Mesenchymal stem cell (in vitro differentiated cells and primary cell): ENCODE measurements at regions not wholly inside any gene's neighbourhood (a gene's known extent, or its start where the extent isn't known, plus 50 kb on each side); places are given as distances from the start of the nearest gene placed in this dataset.

Source experiments
- DNase-seq: peaks from one replicate; pipeline ENCODE4 v3.0.0-alpha.2; 2013
- H2AFZ ChIP-seq: one replicate; pipeline ENCODE4 v1.6.1; 2013; ENCODE audit warnings: low read depth, mild to moderate bottlenecking, control low read depth, inconsistent platforms, low read length, moderate library complexity
- H2AK5ac ChIP-seq: 2 replicates; pipeline ENCODE4 v1.6.1; 2013; ENCODE audit warnings: low read length, moderate library complexity, mild to moderate bottlenecking, inconsistent platforms; ENCODE audit not compliant: severe bottlenecking
- H2BK120ac ChIP-seq: one replicate; pipeline ENCODE4 v1.6.1; 2013; ENCODE audit warnings: low read depth, mild to moderate bottlenecking, inconsistent platforms, low read length, moderate library complexity
- H2BK12ac ChIP-seq, 2 experiments: one replicate each; pipeline ENCODE4 v1.6.1; 2013; ENCODE audit warnings: inconsistent platforms in 2 of 2, low read length in 2 of 2, mild to moderate bottlenecking in 2 of 2, moderate library complexity in 2 of 2, control low read depth in 1 of 2
- H2BK15ac ChIP-seq: one replicate; pipeline ENCODE4 v1.6.1; 2013; ENCODE audit warnings: mild to moderate bottlenecking, low read depth, inconsistent platforms; ENCODE audit not compliant: poor library complexity, severe bottlenecking
- H2BK5ac ChIP-seq: 2 replicates; pipeline ENCODE4 v1.6.1; 2013; ENCODE audit warnings: low read depth, mild to moderate bottlenecking, low read length, control low read depth, inconsistent platforms; ENCODE audit not compliant: poor library complexity, severe bottlenecking
- H3K14ac ChIP-seq, 2 experiments: one replicate each; pipeline ENCODE4 v1.6.1; 2013; ENCODE audit warnings: inconsistent platforms in 2 of 2, low read length in 2 of 2, control low read depth in 1 of 2, mild to moderate bottlenecking in 1 of 2, moderate library complexity in 1 of 2
- H3K18ac ChIP-seq, 2 experiments: one replicate each; pipeline ENCODE4 v1.6.1; 2013; ENCODE audit warnings: inconsistent platforms in 2 of 2, low read length in 2 of 2, control low read depth in 1 of 2, low read depth in 1 of 2, mild to moderate bottlenecking in 1 of 2
- H3K23ac ChIP-seq, 2 experiments: one replicate each; pipeline ENCODE4 v1.6.1; 2013; ENCODE audit warnings: inconsistent platforms in 2 of 2, low read length in 2 of 2, mild to moderate bottlenecking in 2 of 2, moderate library complexity in 2 of 2, control low read depth in 1 of 2
- H3K27ac ChIP-seq: 2 replicates; pipeline ENCODE4 v1.5.1; 2013; ENCODE audit warnings: mild to moderate bottlenecking, moderate library complexity, low read length, control low read depth, inconsistent platforms; ENCODE audit not compliant: poor library complexity, severe bottlenecking
- H3K27me3 ChIP-seq, 2 experiments: 2 replicates each; pipeline versions ENCODE4 v1.6.1 to v1.7.0; 2013; ENCODE audit warnings: low read length in 2 of 2, mild to moderate bottlenecking in 2 of 2, moderate library complexity in 2 of 2, control low read depth in 1 of 2, inconsistent platforms in 1 of 2; ENCODE audit not compliant: control insufficient read depth in 1 of 2, insufficient read depth in 1 of 2
- H3K36me3 ChIP-seq, 2 experiments: 2 replicates each; pipeline versions ENCODE4 v1.6.1 to v1.7.0; 2013; ENCODE audit warnings: low read length in 2 of 2, control low read depth in 1 of 2, inconsistent platforms in 1 of 2, low read depth in 1 of 2, mild to moderate bottlenecking in 1 of 2; ENCODE audit not compliant: insufficient read depth in 2 of 2, control insufficient read depth in 1 of 2
- H3K4ac ChIP-seq, 2 experiments: one replicate each; pipeline ENCODE4 v1.6.1; 2013; ENCODE audit warnings: inconsistent platforms in 2 of 2, low read length in 2 of 2, mild to moderate bottlenecking in 2 of 2, moderate library complexity in 2 of 2, control low read depth in 1 of 2, low read depth in 1 of 2
- H3K4me1 ChIP-seq: 2 replicates; pipeline ENCODE4 v1.6.1; 2013; ENCODE audit warnings: low read depth, low read length, control low read depth; ENCODE audit not compliant: control insufficient read depth, insufficient read depth
- H3K4me2 ChIP-seq: 2 replicates; pipeline ENCODE4 v1.6.1; 2013; ENCODE audit warnings: low read length, mild to moderate bottlenecking, inconsistent platforms; ENCODE audit not compliant: poor library complexity, severe bottlenecking
- H3K4me3 ChIP-seq, 2 experiments: 2 replicates each; pipeline versions ENCODE4 v1.5.1 to v1.7.0; 2013; ENCODE audit warnings: low read length in 2 of 2, mild to moderate bottlenecking in 2 of 2, control low read depth in 1 of 2, low read depth in 1 of 2; ENCODE audit not compliant: insufficient read depth in 1 of 2
- H3K79me1 ChIP-seq: replicated peaks from 2 replicates; pipeline ENCODE4 v1.6.1; 2013; ENCODE audit warnings: mild to moderate bottlenecking, control low read depth, low read length, inconsistent platforms; ENCODE audit not compliant: poor library complexity, severe bottlenecking
- H3K9ac ChIP-seq: 2 replicates; pipeline ENCODE4 v1.7.0; 2013; ENCODE audit warnings: mild to moderate bottlenecking, low read length, moderate library complexity
- H3K9me3 ChIP-seq: 2 replicates; pipeline ENCODE4 v1.7.0; 2013; ENCODE audit warnings: mild to moderate bottlenecking, low read length; ENCODE audit not compliant: control insufficient read depth
- H4K8ac ChIP-seq: one replicate; pipeline ENCODE4 v1.6.1; 2013; ENCODE audit warnings: inconsistent platforms, mild to moderate bottlenecking, low read length, moderate library complexity
- H4K91ac ChIP-seq: one replicate; pipeline ENCODE4 v1.6.1; 2013; ENCODE audit warnings: mild to moderate bottlenecking, low read length, inconsistent platforms
- WGBS: methylation state at CpG from one replicate; pipeline ENCODE4 v1.1.7; 2013; ENCODE audit warnings: mixed read lengths; 5-methylcytosine and 5-hydroxymethylcytosine counted together

GRCh38 chr6:120278689-120279396 lies 929.3 kb upstream of the MAN1A1 start:
- H3K4me3 ChIP-seq, result no peak overlapping the region
- WGBS, result 100% methylated on average over 1 of the region's 2 CpGs
- H2BK5ac ChIP-seq, result no peak overlapping the region
- no peak overlapping the region for H3K23ac ChIP-seq
- no peak overlapping the region for H4K91ac ChIP-seq
- H2BK120ac ChIP-seq, result no peak overlapping the region
- H2BK12ac ChIP-seq, result no peak overlapping the region
- no peak overlapping the region for H3K4me2 ChIP-seq
- no peak overlapping the region for H3K4ac ChIP-seq
- H3K4me1 ChIP-seq, result no peaks in the 10 kb centered on the region
- H2BK15ac ChIP-seq, result no peak overlapping the region
- no peak overlapping the region for H3K27ac ChIP-seq
- no peak overlapping the region for H2AK5ac ChIP-seq
- no peak overlapping the region for H3K18ac ChIP-seq
- no peak overlapping the region for H4K8ac ChIP-seq
- H3K9ac ChIP-seq, result no peak overlapping the region
- peaks cover 4% of the 10 kb centered on the region for H3K9me3 ChIP-seq
- H3K27me3 ChIP-seq, result no peaks in the 10 kb centered on the region
- H3K36me3 ChIP-seq, result no peaks in the 10 kb centered on the region
- H3K79me1 ChIP-seq, result no peaks in the 10 kb centered on the region
- H3K14ac ChIP-seq, result no peak overlapping the region
- H2AFZ ChIP-seq, result no peak overlapping the region
- no peak for DNase-seq

GRCh38 chr6:120274547-120274946 lies 925.0 kb upstream of the MAN1A1 start:
- no peak overlapping the region for H3K23ac ChIP-seq
- no CpG with 5 or more reads among the region's 2 CpGs for WGBS

DNA sequence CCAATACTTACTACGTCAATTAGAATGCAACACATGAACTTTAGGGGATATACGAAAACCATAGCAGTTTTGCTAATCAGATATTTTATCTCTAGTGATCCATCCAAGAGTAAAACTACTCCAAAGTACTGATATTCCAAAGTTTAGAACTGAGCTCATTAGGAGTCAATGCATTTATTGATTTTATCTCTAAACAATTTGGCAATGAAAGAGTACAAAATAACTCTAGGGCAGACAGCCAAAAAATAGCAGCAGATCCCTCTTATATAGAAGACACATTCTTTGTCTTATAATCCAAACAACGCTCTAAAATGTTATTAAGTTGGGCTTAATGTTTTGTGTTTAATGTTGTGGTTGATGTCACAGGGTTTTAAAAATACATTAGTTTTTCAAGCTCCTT lies 923.9 kb upstream of the MAN1A1 start:
- Histone ChIP-seq H4K91ac (no peak overlapping the region), H3K36me3 (no peaks in the 10 kb centered on the region), H3K4ac (no peak overlapping the region), H3K9ac (no peak overlapping the region), H2BK120ac (no peak overlapping the region), H3K4me3 (no peak overlapping the region), H3K4me2 (no peak overlapping the region), H3K14ac (no peak overlapping the region), H3K4me1 (no peaks in the 10 kb centered on the region), H2BK5ac (no peak overlapping the region), H4K8ac (no peak overlapping the region), H2AFZ (no peak overlapping the region), H3K79me1 (no peaks in the 10 kb centered on the region), H2AK5ac (no peak overlapping the region), H3K23ac (no peak overlapping the region), H2BK12ac (no peak overlapping the region), H3K27ac (no peak overlapping the region), H3K9me3 (peaks cover 7% of the 10 kb centered on the region), H3K18ac (no peak overlapping the region), H2BK15ac (no peak overlapping the region), H3K27me3 (no peaks in the 10 kb centered on the region)
- no peak for DNase-seq
- WGBS, result 100% methylated on average over 2 of the region's 3 CpGs

More at GRCh38 chr6:120274547-120274946, 925.0 kb upstream of the MAN1A1 start:
- Histone ChIP-seq H2BK12ac (no peak overlapping the region), H2BK5ac (no peak overlapping the region), H3K4me1 (no peaks in the 10 kb centered on the region), H3K79me1 (no peaks in the 10 kb centered on the region), H2AFZ (no peak overlapping the region), H2AK5ac (no peak overlapping the region), H3K27ac (no peak overlapping the region), H3K14ac (no peak overlapping the region), H3K9me3 (peaks cover 7% of the 10 kb centered on the region), H3K4me2 (no peak overlapping the region), H3K27me3 (no peaks in the 10 kb centered on the region), H3K9ac (no peak overlapping the region), H3K18ac (no peak overlapping the region), H3K4me3 (no peak overlapping the region), H4K8ac (no peak overlapping the region), H2BK15ac (no peak overlapping the region), H4K91ac (no peak overlapping the region), H3K36me3 (no peaks in the 10 kb centered on the region), H2BK120ac (no peak overlapping the region), H3K4ac (no peak overlapping the region)
- DNase-seq, result no peak

GRCh38 chr6:120272038-120272437 lies 922.5 kb upstream of the MAN1A1 start:
- no peak overlapping the region for H4K8ac ChIP-seq
- H2BK120ac ChIP-seq, result no peak overlapping the region
- H2BK12ac ChIP-seq, result no peak overlapping the region
- H4K91ac ChIP-seq, result no peak overlapping the region
- no peak overlapping the region for H3K4me3 ChIP-seq
- H2BK5ac ChIP-seq, result no peak overlapping the region
- DNase-seq, result no peak
- H3K9ac ChIP-seq, result no peak overlapping the region
- H2AK5ac ChIP-seq, result no peak overlapping the region
- no peak overlapping the region for H3K4me2 ChIP-seq
- H3K4ac ChIP-seq, result no peak overlapping the region
- H2BK15ac ChIP-seq, result no peak overlapping the region
- no peaks in the 10 kb centered on the region for H3K4me1 ChIP-seq
- no peak overlapping the region for H3K23ac ChIP-seq
- H3K27ac ChIP-seq, result no peak overlapping the region
- H3K9me3 ChIP-seq, result peaks cover 7% of the 10 kb centered on the region
- H3K27me3 ChIP-seq, result no peaks in the 10 kb centered on the region
- no peak overlapping the region for H3K18ac ChIP-seq
- no peaks in the 10 kb centered on the region for H3K36me3 ChIP-seq
- H3K79me1 ChIP-seq, result no peaks in the 10 kb centered on the region
- no peak overlapping the region for H3K14ac ChIP-seq
- no peak overlapping the region for H2AFZ ChIP-seq
